ENCODE measurements at regions not wholly inside any gene's neighbourhood (a gene's known extent, or its start where the extent isn't known, plus 50 kb on each side); places are given as distances from the start of the nearest gene placed in this dataset.

- TF ChIP-seq CTCF (IDR thresholded peaks at IDR 0.05) = no peak
- TF ChIP-seq POLR2A (IDR thresholded peaks at IDR 0.05) = no peak
These were observed 159.5 kb downstream of the PRR20E start for GRCh38 chr13:57326532-57326931.

All from right lobe of liver (tissue), 4 donors.